ENCODE measurements at regions not wholly inside any gene's neighbourhood (a gene's known extent, or its start where the extent isn't known, plus 50 kb on each side); places are given as distances from the start of the nearest gene placed in this dataset.

- no peak overlapping the region for H3K4me3 ChIP-seq (ENCODE audit: insufficient read length, low read depth)
- H3K9me3 ChIP-seq (ENCODE audit: insufficient read depth, low read length) = peaks cover 27% of the 10 kb centered on the region
- no peak overlapping the region for H3K9ac ChIP-seq (ENCODE audit: insufficient read length, low read depth)
- H3K27me3 ChIP-seq (ENCODE audit: insufficient read depth, insufficient read length) = no peaks in the 10 kb centered on the region
- no peak for DNase-seq (ENCODE audit: low read depth, low spot score)
- H3K36me3 ChIP-seq (ENCODE audit: insufficient read depth, insufficient read length, low read length) = no peaks in the 10 kb centered on the region
- no peaks in the 10 kb centered on the region for H3K4me1 ChIP-seq (ENCODE audit: insufficient read depth, insufficient read length)
- TF ChIP-seq SUZ12 (IDR thresholded peaks at IDR 0.05; ENCODE audit: extremely low read depth, insufficient read depth, insufficient read length) (no peak), ZNF274 (IDR thresholded peaks at IDR 0.05; ENCODE audit: low read depth, low read length) (no peak), YY1 (IDR thresholded peaks at IDR 0.05; ENCODE audit: insufficient read depth, insufficient read length) (no peak)
Measured at GRCh38 chr9:126205265-126205664, 121.4 kb upstream of the MVB12B start.

- DNase-seq (ENCODE audit: low read depth, low spot score) = no peak
- no peaks in the 10 kb centered on the region for H3K27me3 ChIP-seq (ENCODE audit: insufficient read depth, insufficient read length)
- H3K4me3 ChIP-seq (ENCODE audit: insufficient read length, low read depth) = no peak overlapping the region
- no peak for TF ChIP-seq ZNF274 (IDR thresholded peaks at IDR 0.05; ENCODE audit: low read depth, low read length)
- no peak for TF ChIP-seq YY1 (IDR thresholded peaks at IDR 0.05; ENCODE audit: insufficient read depth, insufficient read length)
- no peak for TF ChIP-seq SUZ12 (IDR thresholded peaks at IDR 0.05; ENCODE audit: extremely low read depth, insufficient read depth, insufficient read length)
- H3K9ac ChIP-seq (ENCODE audit: insufficient read length, low read depth) = no peak overlapping the region
- no peaks in the 10 kb centered on the region for H3K4me1 ChIP-seq (ENCODE audit: insufficient read depth, insufficient read length)
- no peaks in the 10 kb centered on the region for H3K36me3 ChIP-seq (ENCODE audit: insufficient read depth, insufficient read length, low read length)
- peaks cover 21% of the 10 kb centered on the region for H3K9me3 ChIP-seq (ENCODE audit: insufficient read depth, low read length)
Measured at GRCh38 chr9:126205845-126206498, 120.7 kb upstream of the MVB12B start.

- no peak overlapping the region for H3K4me3 ChIP-seq (ENCODE audit: insufficient read length, low read depth)
- DNase-seq (ENCODE audit: low read depth, low spot score) = no peak
- no peaks in the 10 kb centered on the region for H3K27me3 ChIP-seq (ENCODE audit: insufficient read depth, insufficient read length)
- no peak for TF ChIP-seq SUZ12 (IDR thresholded peaks at IDR 0.05; ENCODE audit: extremely low read depth, insufficient read depth, insufficient read length)
- no peak for TF ChIP-seq ZNF274 (IDR thresholded peaks at IDR 0.05; ENCODE audit: low read depth, low read length)
- TF ChIP-seq YY1 (IDR thresholded peaks at IDR 0.05; ENCODE audit: insufficient read depth, insufficient read length) = no peak
- peaks cover 14% of the 10 kb centered on the region; the same call in 1 of the 2 replicates for H3K9me3 ChIP-seq (ENCODE audit: insufficient read depth, low read length)
- H3K36me3 ChIP-seq (ENCODE audit: insufficient read depth, insufficient read length, low read length) = no peaks in the 10 kb centered on the region
- no peak overlapping the region for H3K9ac ChIP-seq (ENCODE audit: insufficient read length, low read depth)
- no peaks in the 10 kb centered on the region for H3K4me1 ChIP-seq (ENCODE audit: insufficient read depth, insufficient read length)
Measured at GRCh38 chr9:126207256-126207655, 119.4 kb upstream of the MVB12B start.

GRCh38 chr9:126208216-126208758 is 118.3 kb upstream of the MVB12B start:
- H3K9me3 ChIP-seq (ENCODE audit: insufficient read depth, low read length) = peaks cover 19% of the 10 kb centered on the region
- TF ChIP-seq ZNF274 (IDR thresholded peaks at IDR 0.05; ENCODE audit: low read depth, low read length) (no peak), SUZ12 (IDR thresholded peaks at IDR 0.05; ENCODE audit: extremely low read depth, insufficient read depth, insufficient read length) (no peak), YY1 (IDR thresholded peaks at IDR 0.05; ENCODE audit: insufficient read depth, insufficient read length) (no peak)
- no peaks in the 10 kb centered on the region for H3K4me1 ChIP-seq (ENCODE audit: insufficient read depth, insufficient read length)
- no peak for DNase-seq (ENCODE audit: low read depth, low spot score)
- no peak overlapping the region for H3K9ac ChIP-seq (ENCODE audit: insufficient read length, low read depth)
- H3K36me3 ChIP-seq (ENCODE audit: insufficient read depth, insufficient read length, low read length) = no peaks in the 10 kb centered on the region
- no peak overlapping the region for H3K4me3 ChIP-seq (ENCODE audit: insufficient read length, low read depth)
- no peaks in the 10 kb centered on the region for H3K27me3 ChIP-seq (ENCODE audit: insufficient read depth, insufficient read length)

GRCh38 chr9:126211441-126212074 is 115.1 kb upstream of the MVB12B start:
- no peaks in the 10 kb centered on the region for H3K27me3 ChIP-seq (ENCODE audit: insufficient read depth, insufficient read length)
- no peak for TF ChIP-seq SUZ12 (IDR thresholded peaks at IDR 0.05; ENCODE audit: extremely low read depth, insufficient read depth, insufficient read length)
- no peak for TF ChIP-seq YY1 (IDR thresholded peaks at IDR 0.05; ENCODE audit: insufficient read depth, insufficient read length)
- TF ChIP-seq ZNF274 (IDR thresholded peaks at IDR 0.05; ENCODE audit: low read depth, low read length) = no peak
- peaks cover 23% of the 10 kb centered on the region for H3K9me3 ChIP-seq (ENCODE audit: insufficient read depth, low read length)
- H3K36me3 ChIP-seq (ENCODE audit: insufficient read depth, insufficient read length, low read length) = no peaks in the 10 kb centered on the region
- H3K4me3 ChIP-seq (ENCODE audit: insufficient read length, low read depth) = no peak overlapping the region
- H3K4me1 ChIP-seq (ENCODE audit: insufficient read depth, insufficient read length) = no peaks in the 10 kb centered on the region
- no peak for DNase-seq (ENCODE audit: low read depth, low spot score)
- no peak overlapping the region for H3K9ac ChIP-seq (ENCODE audit: insufficient read length, low read depth)

GRCh38 chr9:126215486-126215885 is 111.1 kb upstream of the MVB12B start:
- H3K9ac ChIP-seq (ENCODE audit: insufficient read length, low read depth) = no peak overlapping the region
- H3K27me3 ChIP-seq (ENCODE audit: insufficient read depth, insufficient read length) = no peaks in the 10 kb centered on the region
- H3K36me3 ChIP-seq (ENCODE audit: insufficient read depth, insufficient read length, low read length) = no peaks in the 10 kb centered on the region
- no peak overlapping the region for H3K4me3 ChIP-seq (ENCODE audit: insufficient read length, low read depth)
- no peak for DNase-seq (ENCODE audit: low read depth, low spot score)
- no peaks in the 10 kb centered on the region for H3K4me1 ChIP-seq (ENCODE audit: insufficient read depth, insufficient read length)
- TF ChIP-seq YY1 (IDR thresholded peaks at IDR 0.05; ENCODE audit: insufficient read depth, insufficient read length) (no peak), ZNF274 (IDR thresholded peaks at IDR 0.05; ENCODE audit: low read depth, low read length) (no peak), SUZ12 (IDR thresholded peaks at IDR 0.05; ENCODE audit: extremely low read depth, insufficient read depth, insufficient read length) (no peak)
- H3K9me3 ChIP-seq (ENCODE audit: insufficient read depth, low read length) = peaks cover 25% of the 10 kb centered on the region

- Histone ChIP-seq H3K9ac (ENCODE audit: insufficient read length, low read depth) (no peak overlapping the region), H3K27me3 (ENCODE audit: insufficient read depth, insufficient read length) (no peaks in the 10 kb centered on the region), H3K9me3 (ENCODE audit: insufficient read depth, low read length) (peaks cover 38% of the 10 kb centered on the region), H3K4me3 (ENCODE audit: insufficient read length, low read depth) (no peak overlapping the region), H3K36me3 (ENCODE audit: insufficient read depth, insufficient read length, low read length) (no peaks in the 10 kb centered on the region), H3K4me1 (ENCODE audit: insufficient read depth, insufficient read length) (no peaks in the 10 kb centered on the region)
- no peak for DNase-seq (ENCODE audit: low read depth, low spot score)
- no peak for TF ChIP-seq SUZ12 (IDR thresholded peaks at IDR 0.05; ENCODE audit: extremely low read depth, insufficient read depth, insufficient read length)
- no peak for TF ChIP-seq YY1 (IDR thresholded peaks at IDR 0.05; ENCODE audit: insufficient read depth, insufficient read length)
- no peak for TF ChIP-seq ZNF274 (IDR thresholded peaks at IDR 0.05; ENCODE audit: low read depth, low read length)
Measured at GRCh38 chr9:126216826-126217225, 109.8 kb upstream of the MVB12B start.

Data from NT2/D1 (cell line).